Ishikawa (cell line): ENCODE measurements at regions not wholly inside any gene's neighbourhood (a gene's known extent, or its start where the extent isn't known, plus 50 kb on each side); places are given as distances from the start of the nearest gene placed in this dataset.
A peak's percentile ranks its signal among the peaks of the same experiment; 100 is the strongest.

Source experiments
- CEBPB ChIP-seq: IDR thresholded peaks from 2 replicates; pipeline ENCODE4 v1.6.1; 2012
- CREB1 ChIP-seq: IDR thresholded peaks from 2 replicates; pipeline ENCODE4 v1.6.1; 2012; ENCODE audit warnings: low read depth
- EGR1 ChIP-seq: IDR thresholded peaks from 2 replicates; pipeline ENCODE4 v1.6.1; 2012
- EP300 ChIP-seq: IDR thresholded peaks from 2 replicates; pipeline ENCODE4 v1.6.1; 2012; ENCODE audit warnings: borderline replicate concordance
- FOXM1 ChIP-seq: IDR thresholded peaks from 2 replicates; pipeline ENCODE4 v1.6.1; 2012; ENCODE audit warnings: low read depth, borderline replicate concordance
- NFIC ChIP-seq: IDR thresholded peaks from 2 replicates; pipeline ENCODE4 v1.6.1; 2012
- RAD21 ChIP-seq: IDR thresholded peaks from 2 replicates; pipeline ENCODE4 v1.6.1; 2012; ENCODE audit warnings: low read depth
- TAF1 ChIP-seq: IDR thresholded peaks from 2 replicates; pipeline ENCODE4 v1.6.1; 2012; ENCODE audit warnings: low read depth, mild to moderate bottlenecking
- TCF12 ChIP-seq: IDR thresholded peaks from 2 replicates; pipeline ENCODE4 v1.6.1; 2012; ENCODE audit warnings: low read depth
- TEAD4 ChIP-seq: IDR thresholded peaks from 2 replicates; pipeline ENCODE4 v1.6.1; 2012
- YY1 ChIP-seq: IDR thresholded peaks from 2 replicates; pipeline ENCODE4 v1.6.1; 2012; ENCODE audit warnings: low read depth
- ZBTB7A ChIP-seq: IDR thresholded peaks from 2 replicates; pipeline ENCODE4 v1.6.1; 2012; ENCODE audit warnings: low read depth
- TF ChIP-seq, protein P1 (sequence below): IDR thresholded peaks from 2 replicates; pipeline ENCODE4 v1.6.1; 2012
- TF ChIP-seq, protein P2 (sequence below): IDR thresholded peaks from 2 replicates; pipeline ENCODE4 v1.6.1; 2012
- TF ChIP-seq, protein P3 (sequence below): IDR thresholded peaks from 2 replicates; pipeline ENCODE4 v1.6.1; 2012; ENCODE audit warnings: low read depth, mild to moderate bottlenecking

DNA sequence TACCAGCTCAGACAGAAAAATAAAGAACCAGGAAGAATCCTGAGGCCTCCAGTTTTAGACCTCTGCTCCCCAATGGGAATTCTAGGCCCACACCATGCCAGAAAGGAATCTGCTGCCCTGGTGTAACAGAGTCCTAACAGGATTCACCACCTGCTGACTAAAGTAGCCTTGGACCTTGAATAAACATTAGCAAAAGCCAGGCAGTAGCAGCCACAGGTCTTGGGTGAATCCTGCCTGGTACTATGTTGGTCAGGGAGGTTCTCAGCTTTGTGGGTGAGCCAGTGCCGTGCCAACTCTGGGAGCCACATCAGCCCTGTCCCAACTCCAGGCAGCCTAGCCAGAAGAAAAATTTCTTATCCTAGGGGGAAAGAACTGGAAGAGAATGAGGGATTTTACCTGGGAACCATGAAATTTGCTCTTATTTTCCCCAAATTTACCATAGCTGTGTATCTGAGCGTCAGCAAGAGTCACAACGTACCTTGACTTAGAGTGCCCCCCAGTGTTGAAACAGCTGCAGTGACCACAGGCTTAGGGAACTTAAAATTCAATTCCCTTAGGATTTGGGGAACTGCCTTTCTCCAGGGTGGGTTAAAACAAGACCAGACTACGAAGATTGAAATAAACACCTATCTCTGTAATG lies 1895.6 kb upstream of the PRR20A start:
- peak; percentile 74 for TF ChIP-seq RAD21
- TF ChIP-seq, protein P1, sequence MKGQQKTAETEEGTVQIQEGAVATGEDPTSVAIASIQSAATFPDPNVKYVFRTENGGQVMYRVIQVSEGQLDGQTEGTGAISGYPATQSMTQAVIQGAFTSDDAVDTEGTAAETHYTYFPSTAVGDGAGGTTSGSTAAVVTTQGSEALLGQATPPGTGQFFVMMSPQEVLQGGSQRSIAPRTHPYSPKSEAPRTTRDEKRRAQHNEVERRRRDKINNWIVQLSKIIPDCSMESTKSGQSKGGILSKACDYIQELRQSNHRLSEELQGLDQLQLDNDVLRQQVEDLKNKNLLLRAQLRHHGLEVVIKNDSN = no peak

DNA sequence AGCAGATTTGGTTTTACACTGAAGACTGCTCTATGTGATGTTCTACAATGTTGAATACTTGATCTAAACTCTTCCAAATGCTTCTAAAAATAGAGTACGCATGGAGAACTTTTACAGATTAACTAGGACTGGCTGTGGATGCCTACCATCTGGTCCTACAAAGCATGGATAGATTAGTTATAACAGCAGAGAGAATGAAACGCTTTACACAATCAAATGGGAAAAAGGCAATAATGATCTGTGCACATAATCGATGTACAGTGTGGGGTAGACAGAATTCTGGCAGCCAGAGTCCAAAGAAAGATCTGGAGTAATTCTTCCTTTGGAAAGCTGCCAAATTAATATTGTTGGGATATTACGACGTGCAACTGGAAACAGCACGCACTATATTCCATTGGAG lies 1885.5 kb upstream of the PRR20A start:
- no peak for TF ChIP-seq CREB1
- no peak for TF ChIP-seq RAD21
- TF ChIP-seq YY1 = no peak
- no peak for TF ChIP-seq FOXM1

DNA sequence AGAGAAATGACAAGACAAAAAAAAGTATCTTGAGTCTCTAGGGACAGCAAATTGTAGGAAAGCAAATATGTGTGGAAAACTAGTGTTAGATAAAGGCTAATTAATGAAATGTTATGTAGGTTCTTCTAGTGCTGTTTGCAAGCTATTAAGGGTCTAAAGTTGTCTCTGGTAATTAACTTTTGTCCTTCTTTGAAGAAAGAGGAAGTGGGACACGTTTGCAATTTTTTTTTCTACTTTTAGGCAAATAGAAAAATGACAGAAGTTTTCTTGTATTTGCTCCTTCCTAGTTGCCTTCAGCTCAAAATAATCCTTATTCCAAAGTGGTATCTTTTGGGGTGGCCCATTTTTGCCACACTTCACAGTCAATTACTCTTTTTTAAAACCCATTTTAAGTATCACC lies 1877.7 kb upstream of the PRR20A start:
- TF ChIP-seq, protein P2, sequence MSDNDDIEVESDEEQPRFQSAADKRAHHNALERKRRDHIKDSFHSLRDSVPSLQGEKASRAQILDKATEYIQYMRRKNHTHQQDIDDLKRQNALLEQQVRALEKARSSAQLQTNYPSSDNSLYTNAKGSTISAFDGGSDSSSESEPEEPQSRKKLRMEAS = no peak
- TF ChIP-seq ZBTB7A (no peak), CEBPB (no peak), EP300 (no peak), CREB1 (no peak), FOXM1 (no peak), EGR1 (no peak), TAF1 (no peak), TEAD4 (no peak), RAD21 (no peak), NFIC (no peak)
- TF ChIP-seq, protein P1 = no peak
- TF ChIP-seq, protein P3, sequence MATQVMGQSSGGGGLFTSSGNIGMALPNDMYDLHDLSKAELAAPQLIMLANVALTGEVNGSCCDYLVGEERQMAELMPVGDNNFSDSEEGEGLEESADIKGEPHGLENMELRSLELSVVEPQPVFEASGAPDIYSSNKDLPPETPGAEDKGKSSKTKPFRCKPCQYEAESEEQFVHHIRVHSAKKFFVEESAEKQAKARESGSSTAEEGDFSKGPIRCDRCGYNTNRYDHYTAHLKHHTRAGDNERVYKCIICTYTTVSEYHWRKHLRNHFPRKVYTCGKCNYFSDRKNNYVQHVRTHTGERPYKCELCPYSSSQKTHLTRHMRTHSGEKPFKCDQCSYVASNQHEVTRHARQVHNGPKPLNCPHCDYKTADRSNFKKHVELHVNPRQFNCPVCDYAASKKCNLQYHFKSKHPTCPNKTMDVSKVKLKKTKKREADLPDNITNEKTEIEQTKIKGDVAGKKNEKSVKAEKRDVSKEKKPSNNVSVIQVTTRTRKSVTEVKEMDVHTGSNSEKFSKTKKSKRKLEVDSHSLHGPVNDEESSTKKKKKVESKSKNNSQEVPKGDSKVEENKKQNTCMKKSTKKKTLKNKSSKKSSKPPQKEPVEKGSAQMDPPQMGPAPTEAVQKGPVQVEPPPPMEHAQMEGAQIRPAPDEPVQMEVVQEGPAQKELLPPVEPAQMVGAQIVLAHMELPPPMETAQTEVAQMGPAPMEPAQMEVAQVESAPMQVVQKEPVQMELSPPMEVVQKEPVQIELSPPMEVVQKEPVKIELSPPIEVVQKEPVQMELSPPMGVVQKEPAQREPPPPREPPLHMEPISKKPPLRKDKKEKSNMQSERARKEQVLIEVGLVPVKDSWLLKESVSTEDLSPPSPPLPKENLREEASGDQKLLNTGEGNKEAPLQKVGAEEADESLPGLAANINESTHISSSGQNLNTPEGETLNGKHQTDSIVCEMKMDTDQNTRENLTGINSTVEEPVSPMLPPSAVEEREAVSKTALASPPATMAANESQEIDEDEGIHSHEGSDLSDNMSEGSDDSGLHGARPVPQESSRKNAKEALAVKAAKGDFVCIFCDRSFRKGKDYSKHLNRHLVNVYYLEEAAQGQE = no peak

DNA sequence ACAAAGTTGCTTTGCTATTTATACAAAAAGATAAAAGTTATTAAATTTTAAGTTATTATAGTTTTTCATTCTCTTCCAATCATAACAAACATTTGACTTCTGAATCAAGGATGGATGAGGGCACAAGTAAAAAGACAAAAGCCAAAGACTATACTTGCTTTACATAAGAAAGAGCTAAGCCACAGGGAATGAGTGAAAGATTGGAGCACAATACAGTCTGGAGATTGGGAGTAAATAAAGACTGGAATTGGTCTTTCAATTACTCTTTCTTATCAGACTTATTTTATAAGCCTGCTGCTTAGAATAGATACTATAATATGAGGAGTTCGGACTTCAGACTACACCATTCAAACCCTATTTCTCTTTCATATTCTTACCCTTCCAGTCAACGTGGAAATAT lies 1874.1 kb upstream of the PRR20A start:
- no peak for TF ChIP-seq CREB1

DNA sequence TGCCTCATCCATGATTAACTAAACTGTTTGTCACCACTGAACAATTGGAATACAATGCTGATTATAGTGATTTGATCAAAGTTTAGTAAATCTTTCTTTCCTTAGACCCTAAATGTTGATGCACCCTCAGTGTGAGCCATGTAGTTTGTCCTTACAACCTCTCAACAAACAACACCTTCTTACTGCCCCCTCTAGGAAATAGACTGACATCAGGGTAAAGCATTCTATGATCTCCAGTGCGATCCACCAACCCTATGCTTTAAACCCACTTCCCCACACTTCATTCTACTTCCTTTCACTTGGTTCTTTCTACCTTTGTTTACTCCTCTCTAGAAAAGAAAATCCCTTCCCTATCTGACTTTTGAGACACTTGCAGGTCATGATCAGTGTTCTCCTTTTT lies 1842.5 kb upstream of the PRR20A start:
- TF ChIP-seq ZBTB7A (no peak), CEBPB (no peak), FOXM1 (no peak), EGR1 (no peak), RAD21 (no peak), TAF1 (no peak), YY1 (no peak), EP300 (no peak), NFIC (no peak)
- TF ChIP-seq, protein P3 = no peak
- TF ChIP-seq, protein P1 = no peak

DNA sequence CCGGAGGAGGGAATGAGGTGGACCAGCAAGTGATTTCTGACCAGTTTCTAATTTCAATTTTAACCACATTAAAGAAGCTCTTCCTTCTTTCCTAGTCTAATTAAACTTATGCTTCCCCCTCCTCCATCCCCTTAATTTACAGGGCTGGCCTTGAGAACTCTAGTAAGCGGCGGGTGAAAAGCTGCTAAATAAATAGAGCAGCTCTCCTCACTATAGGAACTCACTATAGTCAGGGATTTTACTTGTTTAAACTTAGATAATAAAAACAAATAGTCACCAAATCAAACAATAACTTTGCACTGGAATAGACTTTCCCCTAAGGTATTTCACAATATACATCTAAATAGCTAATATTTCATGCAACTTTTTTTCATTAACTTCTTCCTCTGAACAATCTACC lies 1838.2 kb upstream of the PRR20A start:
- TF ChIP-seq, protein P2 = no peak
- TF ChIP-seq ZBTB7A (no peak), RAD21 (no peak), EGR1 (no peak), NFIC (no peak), TCF12 (no peak)

DNA sequence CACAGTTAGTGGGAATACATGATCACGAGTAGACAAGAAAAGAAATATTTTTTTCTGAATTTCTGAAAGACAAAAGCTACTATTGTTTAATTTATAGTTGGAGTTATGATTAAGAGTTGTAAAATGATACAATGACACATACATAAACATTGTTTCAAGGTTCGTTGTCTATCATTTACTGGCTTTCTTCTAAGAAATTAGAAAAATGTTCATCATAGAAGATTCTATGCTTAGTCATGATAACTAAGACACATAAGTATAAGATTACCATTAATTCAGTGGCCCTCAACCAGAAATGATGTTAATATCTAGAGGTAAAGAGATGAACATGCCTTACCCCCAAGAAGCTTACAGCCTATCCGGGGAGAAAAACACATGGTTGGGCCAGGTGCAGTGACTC lies 1832.8 kb upstream of the PRR20A start:
- no peak for TF ChIP-seq FOXM1
